Small intestine (tissue), 7 donors: ENCODE measurements at regions not wholly inside any gene's neighbourhood (a gene's known extent, or its start where the extent isn't known, plus 50 kb on each side); places are given as distances from the start of the nearest gene placed in this dataset.

Experiments
- DNase-seq, 2 donors: peaks; one replicate each; pipeline versions ENCODE4 v3.0.0 to v3.0.0-alpha.2; 2013
- FAIRE-seq: peaks from 2 replicates; lab custom pipeline; 2012; peaks lifted over from hg19 to GRCh38; lab: Jason Lieb, UNC
- H3K27ac ChIP-seq, 3 donors: one replicate each; pipeline ENCODE4 v1.5.1; 2013; ENCODE audit warnings: low read length in 2 of 3, mild to moderate bottlenecking in 2 of 3, control low read depth in 1 of 3, inconsistent platforms in 1 of 3, low read depth in 1 of 3, moderate library complexity in 1 of 3
- H3K27me3 ChIP-seq, 3 donors: one replicate each; pipeline ENCODE4 v1.6.1; 2013; ENCODE audit warnings: low read length in 3 of 3, inconsistent platforms in 1 of 3; ENCODE audit not compliant: control insufficient read depth in 3 of 3, insufficient read depth in 3 of 3
- H3K36me3 ChIP-seq, 3 donors: one replicate each; pipeline ENCODE4 v1.6.1; 2013; ENCODE audit warnings: low read length in 3 of 3, inconsistent platforms in 1 of 3, low read depth in 1 of 3, mild to moderate bottlenecking in 1 of 3, moderate library complexity in 1 of 3; ENCODE audit not compliant: control insufficient read depth in 3 of 3, insufficient read depth in 2 of 3
- H3K4me1 ChIP-seq, 3 donors: one replicate each; pipeline ENCODE4 v1.6.1; 2013; ENCODE audit warnings: low read length in 2 of 3, inconsistent platforms in 1 of 3, low read depth in 1 of 3, mild to moderate bottlenecking in 1 of 3, moderate library complexity in 1 of 3; ENCODE audit not compliant: control insufficient read depth in 3 of 3, insufficient read depth in 2 of 3
- H3K4me3 ChIP-seq, 3 donors: one replicate each; pipeline ENCODE4 v1.5.1; 2013; ENCODE audit warnings: low read length in 3 of 3, control low read depth in 1 of 3, inconsistent platforms in 1 of 3, low read depth in 1 of 3, mild to moderate bottlenecking in 1 of 3, moderate library complexity in 1 of 3
- H3K9me3 ChIP-seq, 2 donors: one replicate each; pipeline ENCODE4 v1.6.1; 2013; ENCODE audit warnings: low read depth in 1 of 2, low read length in 1 of 2; ENCODE audit not compliant: control insufficient read depth in 2 of 2, insufficient read depth in 1 of 2
- WGBS, 3 donors: extraction: QIAGEN DNeasy Blood & Tissue Kit; methylation state at CpG; one replicate each; pipeline ENCODE4 v1.1.7; 2013; 5-methylcytosine and 5-hydroxymethylcytosine counted together
- donor health status: healthy with polysubstance abuse.
- donor health status: control.
- donor health status: control.
- donor health status: Bipolar disorder and iron deficiency.
- donor health status: healthy.

- no peak for DNase-seq
- Histone ChIP-seq H3K36me3 (no peaks in the 10 kb centered on the region), H3K27me3 (no peaks in the 10 kb centered on the region), H3K9me3 (no peaks in the 10 kb centered on the region), H3K27ac (no peak overlapping the region), H3K4me3 (no peak overlapping the region), H3K4me1 (no peaks in the 10 kb centered on the region)
- WGBS, 3 donors = 69 to 74% (median 74%) methylated on average over 2 of the region's 2 CpGs
- no peak for FAIRE-seq
Observed at GRCh38 chr12:115584156-115584555, 693.3 kb downstream of the MED13L start.

GRCh38 chr12:115583591-115583990 is 693.9 kb downstream of the MED13L start:
- FAIRE-seq (no peak), DNase-seq (no peak)
- Histone ChIP-seq H3K36me3 (no peaks in the 10 kb centered on the region), H3K4me1 (no peaks in the 10 kb centered on the region), H3K27ac (no peak overlapping the region), H3K4me3 (no peak overlapping the region), H3K9me3 (no peaks in the 10 kb centered on the region), H3K27me3 (no peaks in the 10 kb centered on the region)
- 66 to 86% (median 81%) methylated on average over 10 of the region's 10 CpGs for WGBS, 3 donors

GRCh38 chr12:115577401-115577800 is 700.1 kb downstream of the MED13L start:
- WGBS, 3 donors = 73 to 89% (median 86%) methylated on average over 6 of the region's 6 CpGs
- DNase-seq (no peak), FAIRE-seq (no peak)
- no peaks in the 10 kb centered on the region for H3K36me3 ChIP-seq
- no peaks in the 10 kb centered on the region for H3K27me3 ChIP-seq
- H3K4me3 ChIP-seq = no peak overlapping the region
- H3K4me1 ChIP-seq = no peaks in the 10 kb centered on the region
- H3K9me3 ChIP-seq = no peaks in the 10 kb centered on the region
- no peak overlapping the region for H3K27ac ChIP-seq

- no peak overlapping the region for H3K27ac ChIP-seq
- no peak overlapping the region for H3K4me3 ChIP-seq
- FAIRE-seq (no peak), DNase-seq (no peak)
- H3K9me3 ChIP-seq = peaks cover 0 to 3% of the 10 kb centered on the region in 2 donors
- no peaks in the 10 kb centered on the region for H3K27me3 ChIP-seq
- no peaks in the 10 kb centered on the region for H3K4me1 ChIP-seq
- WGBS, 3 donors = 55 to 70% (median 64%) methylated on average over 7 of the region's 7 CpGs
- H3K36me3 ChIP-seq = no peaks in the 10 kb centered on the region
Observed at GRCh38 chr12:115574826-115575225, 702.7 kb downstream of the MED13L start.

DNA sequence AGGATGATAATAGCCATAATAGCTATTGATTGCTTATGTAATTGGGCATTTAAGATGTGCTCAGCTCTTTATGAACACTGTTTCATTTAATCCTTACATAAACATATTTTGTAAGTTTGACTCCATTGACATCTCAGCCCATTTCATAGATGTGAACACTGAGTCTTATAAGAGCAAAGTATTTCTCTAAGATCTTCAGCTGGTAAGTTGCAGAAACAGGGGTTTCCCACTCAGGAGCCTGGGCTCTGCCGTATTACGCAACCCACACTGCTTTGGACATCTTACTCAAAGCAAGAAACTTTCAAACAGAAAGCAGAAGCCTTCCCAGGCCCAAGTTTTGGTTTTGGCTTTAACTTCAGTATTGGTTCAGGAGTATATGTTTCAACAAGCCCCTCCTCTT is 705.1 kb downstream of the MED13L start:
- Histone ChIP-seq H3K4me3 (no peak overlapping the region), H3K4me1 (no peaks in the 10 kb centered on the region), H3K27ac (no peak overlapping the region), H3K27me3 (no peaks in the 10 kb centered on the region), H3K36me3 (no peaks in the 10 kb centered on the region), H3K9me3 (peaks cover 0 to 3% of the 10 kb centered on the region in 2 donors)
- FAIRE-seq = no peak
- DNase-seq = no peak
- WGBS, 3 donors = 79 to 89% (median 82%) methylated on average over 2 of the region's 2 CpGs

- no peak overlapping the region for H3K4me3 ChIP-seq
- 83 to 88% (median 85%) methylated on average over 8 of the region's 8 CpGs for WGBS, 3 donors
- H3K4me1 ChIP-seq = no peaks in the 10 kb centered on the region
- FAIRE-seq (no peak), DNase-seq (no peak)
- H3K27ac ChIP-seq = no peak overlapping the region
- H3K9me3 ChIP-seq = peaks cover 0 to 3% of the 10 kb centered on the region in 2 donors
- no peaks in the 10 kb centered on the region for H3K36me3 ChIP-seq
- no peaks in the 10 kb centered on the region for H3K27me3 ChIP-seq
Observed at GRCh38 chr12:115571446-115571845, 706.0 kb downstream of the MED13L start.

DNA sequence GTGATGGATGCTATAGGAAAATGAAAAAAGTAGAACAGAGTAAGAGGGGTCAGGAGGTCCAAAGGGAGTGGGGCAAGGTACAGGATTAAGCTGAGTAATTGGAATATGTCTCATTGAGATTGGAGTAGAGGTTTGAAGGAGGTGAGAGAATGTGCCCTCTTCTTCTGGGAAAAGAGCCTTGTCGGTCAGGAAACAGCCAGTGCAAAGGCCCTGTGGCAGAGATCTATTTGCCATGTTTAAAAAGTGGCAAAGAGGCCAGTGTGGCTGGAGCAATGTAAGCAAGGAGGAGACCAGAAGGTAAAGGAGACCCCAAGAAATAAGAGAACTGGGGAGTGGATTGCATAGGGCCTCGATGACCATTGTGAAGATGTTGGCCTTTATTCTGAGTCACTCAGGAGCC is 706.5 kb downstream of the MED13L start:
- Histone ChIP-seq H3K27ac (no peak overlapping the region), H3K4me3 (no peak overlapping the region)

DNA sequence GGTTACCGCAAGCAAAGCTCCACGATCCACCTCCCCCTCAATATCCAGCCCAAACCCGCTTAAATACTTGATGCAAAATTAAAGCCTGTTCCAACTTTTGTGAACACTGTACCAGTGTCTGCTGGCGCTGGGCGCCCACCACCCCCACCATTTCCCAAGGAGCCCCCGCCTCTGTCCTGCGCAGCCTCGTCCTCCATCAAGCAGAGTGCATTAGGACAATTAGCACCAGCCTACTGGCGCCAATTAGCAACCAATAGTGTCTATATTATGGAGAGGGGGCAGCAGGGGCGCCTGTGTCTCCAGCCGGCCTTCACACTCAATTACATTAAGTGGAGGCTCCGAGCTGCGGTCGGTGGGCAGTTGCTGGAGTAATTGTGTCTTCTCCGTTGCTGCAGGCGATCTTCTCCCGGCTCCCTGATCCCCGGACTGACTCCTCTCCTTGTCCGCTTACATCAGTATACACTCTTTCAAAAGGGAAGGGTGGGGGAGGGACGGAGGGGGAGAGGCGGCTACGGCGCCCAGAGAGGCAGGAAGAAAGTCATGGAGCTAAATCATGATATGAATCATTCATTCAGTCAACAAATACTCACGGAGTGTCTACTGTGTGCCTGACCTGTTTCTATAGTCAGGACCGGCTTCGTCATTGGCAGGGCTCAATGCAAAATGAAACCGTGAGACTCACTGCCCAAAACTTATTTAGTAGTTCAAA is 707.3 kb downstream of the MED13L start:
- Histone ChIP-seq H3K9me3 (peaks cover 0 to 3% of the 10 kb centered on the region in 2 donors), H3K36me3 (no peaks in the 10 kb centered on the region), H3K27me3 (no peaks in the 10 kb centered on the region), H3K4me1 (no peaks in the 10 kb centered on the region), H3K27ac (no peak overlapping the region), H3K4me3 (no peak overlapping the region)
- WGBS, 3 donors = 86 to 92% (median 87%) methylated on average over 27 of the region's 27 CpGs
- FAIRE-seq (no peak), DNase-seq (no peak)

More for the DNA sequence above, 706.5 kb downstream of the MED13L start:
- H3K27me3 ChIP-seq = no peaks in the 10 kb centered on the region
- FAIRE-seq (no peak), DNase-seq (no peak)
- H3K36me3 ChIP-seq = no peaks in the 10 kb centered on the region
- H3K4me1 ChIP-seq = no peaks in the 10 kb centered on the region
- H3K9me3 ChIP-seq = peaks cover 0 to 3% of the 10 kb centered on the region in 2 donors
- WGBS, 3 donors = 91 to 93% (median 92%) methylated on average over 2 of the region's 2 CpGs
